Naive thymus-derived CD8-positive, alpha-beta T cell (primary cell): ENCODE measurements at regions not wholly inside any gene's neighbourhood (a gene's known extent, or its start where the extent isn't known, plus 50 kb on each side); places are given as distances from the start of the nearest gene placed in this dataset.

Experiments used
- ATAC-seq, 2 donors: fragments of 150-1000 bp; cut with Tn5 transposase in 1 of 2; sonication (Bioruptor Pico), chemical (Tn5 transposase) in 1 of 2; 1 replicate in 1 of 2; 2 replicates in 1 of 2; pipeline ENCODE4 v1.10.0; 2021; ENCODE audit warnings: mild to moderate bottlenecking in 2 of 2, moderate library complexity in 2 of 2
- POLR2A ChIA-PET: fragments of 350-600 bp; sonication (Branson Sonifier 250); formaldehyde crosslinking; loops from one replicate; lab custom pipeline; 2021; ENCODE audit warnings: antibody characterized with exemption; lab: Charles Lee
- DNase-seq, 10 donors: peaks; one replicate each; pipeline versions ENCODE4 v3.0.0 to v3.0.0-alpha.2; 2020 to 2022
- H3K27ac Mint-ChIP-seq, 10 donors: one replicate each; pipeline ENCODE4 v1.8.0; 2020 to 2022; ENCODE audit warnings: mild to moderate bottlenecking in 10 of 10, mixed read lengths in 10 of 10, moderate library complexity in 4 of 10, inconsistent platforms in 1 of 10
- H3K27me3 Mint-ChIP-seq, 5 donors: one replicate each; pipeline ENCODE4 v1.8.0; 2021 to 2022; ENCODE audit warnings: mixed read lengths in 5 of 5
- H3K36me3 Mint-ChIP-seq, 3 donors: one replicate each; pipeline ENCODE4 v1.8.0; 2020 to 2022; ENCODE audit warnings: mixed read lengths in 3 of 3, mild to moderate bottlenecking in 2 of 3, inconsistent platforms in 1 of 3
- H3K4me1 Mint-ChIP-seq, 4 donors: one replicate each; pipeline ENCODE4 v1.8.0; 2021 to 2022; ENCODE audit warnings: mixed read lengths in 4 of 4
- H3K4me3 Mint-ChIP-seq, 10 donors: one replicate each; pipeline ENCODE4 v1.8.0; 2020 to 2022; ENCODE audit warnings: mild to moderate bottlenecking in 10 of 10, mixed read lengths in 10 of 10, moderate library complexity in 6 of 10, inconsistent platforms in 1 of 10
- H3K9me3 Mint-ChIP-seq, 9 donors: one replicate each; pipeline ENCODE4 v1.8.0; 2020 to 2022; ENCODE audit warnings: mixed read lengths in 9 of 9, mild to moderate bottlenecking in 3 of 9, inconsistent platforms in 1 of 9, moderate library complexity in 1 of 9

GRCh38 chr4:136557396-136557795 lies 974.9 kb downstream of the PCDH18 start:
- Mint-ChIP-seq H3K9me3 (peaks cover 0 to 13% (median 3%) of the 10 kb centered on the region in 9 donors), H3K27me3 (no peaks in the 10 kb centered on the region), H3K27ac (no peak overlapping the region), H3K4me1 (no peaks in the 10 kb centered on the region), H3K36me3 (no peaks in the 10 kb centered on the region), H3K4me3 (no peak overlapping the region)
- DNase-seq = no peak
- ATAC-seq = no peak
- POLR2A ChIA-PET = no interaction called here

- H3K9me3 Mint-ChIP-seq = peaks cover 0 to 18% (median 3%) of the 10 kb centered on the region in 9 donors
- H3K27ac Mint-ChIP-seq = no peak overlapping the region
- POLR2A ChIA-PET = no interaction called here
- H3K4me3 Mint-ChIP-seq = no peak overlapping the region
- ATAC-seq (no peak), DNase-seq (no peak)
- no peaks in the 10 kb centered on the region for H3K4me1 Mint-ChIP-seq
- H3K36me3 Mint-ChIP-seq = no peaks in the 10 kb centered on the region
- H3K27me3 Mint-ChIP-seq = no peaks in the 10 kb centered on the region
These were observed 978.3 kb downstream of the PCDH18 start for GRCh38 chr4:136554033-136554432.

- no peak for ATAC-seq
- Mint-ChIP-seq H3K4me3 (no peak overlapping the region), H3K27ac (no peak overlapping the region), H3K27me3 (no peaks in the 10 kb centered on the region), H3K36me3 (no peaks in the 10 kb centered on the region), H3K9me3 (peaks cover 0 to 18% (median 3%) of the 10 kb centered on the region in 9 donors), H3K4me1 (no peaks in the 10 kb centered on the region)
- POLR2A ChIA-PET = no interaction called here
- DNase-seq = no peak
These were observed 980.5 kb downstream of the PCDH18 start for GRCh38 chr4:136551753-136552152.

- no peaks in the 10 kb centered on the region for H3K27me3 Mint-ChIP-seq
- H3K4me3 Mint-ChIP-seq = no peak overlapping the region
- POLR2A ChIA-PET = no interaction called here
These were observed 991.5 kb downstream of the PCDH18 start for GRCh38 chr4:136540747-136541146.

GRCh38 chr4:136528131-136528530 lies 1004.2 kb downstream of the PCDH18 start:
- Mint-ChIP-seq H3K27me3 (no peaks in the 10 kb centered on the region), H3K9me3 (peaks cover 0 to 7% (median 0%) of the 10 kb centered on the region in 9 donors), H3K4me3 (no peak overlapping the region), H3K36me3 (no peaks in the 10 kb centered on the region), H3K4me1 (no peaks in the 10 kb centered on the region), H3K27ac (no peak overlapping the region)
- POLR2A ChIA-PET = no interaction called here
- ATAC-seq (no peak), DNase-seq (no peak)

More at GRCh38 chr4:136540747-136541146, 991.5 kb downstream of the PCDH18 start:
- H3K36me3 Mint-ChIP-seq = no peaks in the 10 kb centered on the region
- H3K4me1 Mint-ChIP-seq = no peaks in the 10 kb centered on the region
- ATAC-seq (no peak), DNase-seq (no peak)
- H3K27ac Mint-ChIP-seq = no peak overlapping the region
- peaks cover 0 to 17% (median 6%) of the 10 kb centered on the region in 9 donors for H3K9me3 Mint-ChIP-seq

- Mint-ChIP-seq H3K27ac (no peak overlapping the region), H3K4me1 (no peaks in the 10 kb centered on the region), H3K9me3 (peaks cover 0 to 14% (median 0%) of the 10 kb centered on the region in 9 donors), H3K4me3 (no peak overlapping the region), H3K27me3 (no peaks in the 10 kb centered on the region), H3K36me3 (no peaks in the 10 kb centered on the region)
- POLR2A ChIA-PET = no interaction called here
- ATAC-seq (no peak), DNase-seq (no peak)
These were observed 1005.8 kb downstream of the PCDH18 start for GRCh38 chr4:136526517-136526916.

- DNase-seq = no peak
- Mint-ChIP-seq H3K36me3 (no peaks in the 10 kb centered on the region), H3K27ac (no peak overlapping the region), H3K4me3 (no peak overlapping the region), H3K27me3 (no peaks in the 10 kb centered on the region), H3K4me1 (no peaks in the 10 kb centered on the region), H3K9me3 (peaks cover 0 to 14% (median 3%) of the 10 kb centered on the region in 9 donors)
- POLR2A ChIA-PET = no interaction called here
- ATAC-seq = no peak
These were observed 1008.3 kb downstream of the PCDH18 start for GRCh38 chr4:136524039-136524438.

- no peak for ATAC-seq
- H3K4me1 Mint-ChIP-seq = no peaks in the 10 kb centered on the region
These were observed 1015.9 kb downstream of the PCDH18 start for GRCh38 chr4:136516371-136516770.

GRCh38 chr4:136505020-136505419 lies 1027.3 kb downstream of the PCDH18 start:
- ATAC-seq (no peak), DNase-seq (no peak)
- H3K36me3 Mint-ChIP-seq = no peaks in the 10 kb centered on the region
- POLR2A ChIA-PET = no interaction called here
- no peak overlapping the region for H3K27ac Mint-ChIP-seq
- H3K4me3 Mint-ChIP-seq = no peak overlapping the region
- no peaks in the 10 kb centered on the region for H3K27me3 Mint-ChIP-seq
- H3K4me1 Mint-ChIP-seq = no peaks in the 10 kb centered on the region
- H3K9me3 Mint-ChIP-seq = peaks cover 0 to 32% (median 3%) of the 10 kb centered on the region in 9 donors

More at GRCh38 chr4:136516371-136516770, 1015.9 kb downstream of the PCDH18 start:
- Mint-ChIP-seq H3K27ac (no peak overlapping the region), H3K4me3 (no peak overlapping the region), H3K36me3 (no peaks in the 10 kb centered on the region), H3K27me3 (no peaks in the 10 kb centered on the region), H3K9me3 (peaks cover 0 to 17% (median 3%) of the 10 kb centered on the region in 9 donors)
- DNase-seq = no peak
- POLR2A ChIA-PET = no interaction called here

GRCh38 chr4:136495851-136496250 lies 1036.4 kb downstream of the PCDH18 start:
- Mint-ChIP-seq H3K27ac (no peak overlapping the region), H3K4me1 (no peaks in the 10 kb centered on the region), H3K36me3 (no peaks in the 10 kb centered on the region), H3K9me3 (peaks cover 0 to 13% (median 2%) of the 10 kb centered on the region in 9 donors), H3K27me3 (no peaks in the 10 kb centered on the region), H3K4me3 (no peak overlapping the region)
- POLR2A ChIA-PET = no interaction called here
- DNase-seq (no peak), ATAC-seq (no peak)

- Mint-ChIP-seq H3K4me1 (no peaks in the 10 kb centered on the region), H3K4me3 (no peak overlapping the region), H3K27ac (no peak overlapping the region), H3K36me3 (no peaks in the 10 kb centered on the region), H3K9me3 (peaks cover 0 to 13% (median 2%) of the 10 kb centered on the region in 9 donors), H3K27me3 (no peaks in the 10 kb centered on the region)
- no peak for DNase-seq
- POLR2A ChIA-PET = no interaction called here
- no peak for ATAC-seq
These were observed 1037.2 kb downstream of the PCDH18 start for GRCh38 chr4:136495076-136495475.

- H3K4me1 Mint-ChIP-seq = no peaks in the 10 kb centered on the region
- DNase-seq (no peak), ATAC-seq (no peak)
- H3K27me3 Mint-ChIP-seq = no peaks in the 10 kb centered on the region
- POLR2A ChIA-PET = no interaction called here
- H3K36me3 Mint-ChIP-seq = no peaks in the 10 kb centered on the region
- no peak overlapping the region for H3K4me3 Mint-ChIP-seq
- H3K9me3 Mint-ChIP-seq = peaks cover 0 to 10% (median 0%) of the 10 kb centered on the region in 9 donors
- no peak overlapping the region for H3K27ac Mint-ChIP-seq
These were observed 1043.2 kb downstream of the PCDH18 start for GRCh38 chr4:136489101-136489500.

GRCh38 chr4:136484996-136485395 lies 1047.3 kb downstream of the PCDH18 start:
- Mint-ChIP-seq H3K27ac (no peak overlapping the region), H3K4me3 (no peak overlapping the region), H3K27me3 (no peaks in the 10 kb centered on the region), H3K36me3 (no peaks in the 10 kb centered on the region), H3K4me1 (no peaks in the 10 kb centered on the region), H3K9me3 (peaks cover 0 to 8% (median 0%) of the 10 kb centered on the region in 9 donors)
- POLR2A ChIA-PET = no interaction called here
- DNase-seq (no peak), ATAC-seq (no peak)

- H3K27me3 Mint-ChIP-seq = no peaks in the 10 kb centered on the region
- H3K4me1 Mint-ChIP-seq = no peaks in the 10 kb centered on the region
- POLR2A ChIA-PET = no interaction called here
- ATAC-seq = no peak
- no peak for DNase-seq
- H3K9me3 Mint-ChIP-seq = peaks cover 0 to 4% (median 0%) of the 10 kb centered on the region in 9 donors
- no peak overlapping the region for H3K4me3 Mint-ChIP-seq
- H3K36me3 Mint-ChIP-seq = no peaks in the 10 kb centered on the region
- no peak overlapping the region for H3K27ac Mint-ChIP-seq
These were observed 1055.5 kb downstream of the PCDH18 start for GRCh38 chr4:136476753-136477152.
